Endothelial cell of umbilical vein (primary cell): ENCODE measurements at regions not wholly inside any gene's neighbourhood (a gene's known extent, or its start where the extent isn't known, plus 50 kb on each side); places are given as distances from the start of the nearest gene placed in this dataset.

ENCODE experiments used
- CTCF ChIP-seq, 2 donors: IDR thresholded peaks; 1 replicate in 1 of 2; 2 replicates in 1 of 2; pipeline ENCODE4 v1.5.1; 2011; ENCODE audit warnings: low read length in 2 of 2, mild to moderate bottlenecking in 2 of 2, moderate library complexity in 2 of 2, control low read depth in 1 of 2, inconsistent platforms in 1 of 2, low read depth in 1 of 2; ENCODE audit not compliant: insufficient read depth in 1 of 2; ENCODE audit errors: extremely low read depth in 1 of 2
- EZH2 ChIP-seq: IDR thresholded peaks from 2 replicates; pipeline ENCODE4 v1.6.1; 2012; ENCODE audit warnings: borderline replicate concordance, low read depth, mild to moderate bottlenecking, moderate library complexity, low read length, inconsistent platforms; ENCODE audit not compliant: severe bottlenecking
- MYC ChIP-seq: IDR thresholded peaks from one replicate; pipeline ENCODE4 v1.6.1; 2011; ENCODE audit warnings: mild to moderate bottlenecking, low read depth, low read length
- POLR2A ChIP-seq: IDR thresholded peaks from 2 replicates; pipeline ENCODE4 v1.6.1; 2012; ENCODE audit warnings: low read depth, mild to moderate bottlenecking, control low read depth, low read length

GRCh38 chr1:191618181-191618580, 540.1 kb upstream of the RGS18 start:
- no peak for TF ChIP-seq EZH2
- no peak for TF ChIP-seq POLR2A
- TF ChIP-seq CTCF (IDR thresholded peaks at IDR 0.05; ENCODE audit: extremely low read depth in 1 of 2, insufficient read depth in 1 of 2, low read depth in 1 of 2, low read length in 2 of 2): no peak
- no peak for TF ChIP-seq MYC
